ENCODE measurements at regions not wholly inside any gene's neighbourhood (a gene's known extent, or its start where the extent isn't known, plus 50 kb on each side); places are given as distances from the start of the nearest gene placed in this dataset.

DNA sequence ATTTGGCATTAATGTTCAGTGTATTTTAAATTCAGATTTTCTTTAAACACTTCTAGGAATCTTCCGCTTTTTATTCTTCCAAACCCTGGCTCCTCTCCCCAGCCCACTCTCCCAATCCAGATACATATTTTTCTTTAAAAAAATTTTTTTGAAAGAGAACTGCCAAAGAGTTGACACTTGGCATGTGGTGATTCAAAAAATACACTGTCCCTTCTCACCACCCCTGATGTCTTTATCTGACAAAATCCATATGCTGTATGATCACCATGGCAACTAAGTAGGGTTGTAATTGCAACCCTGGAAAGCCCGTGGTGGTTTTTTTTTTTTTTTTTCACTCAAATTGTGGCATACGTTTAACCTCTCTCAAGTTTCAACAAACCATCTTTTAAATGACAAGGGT is 355.8 kb upstream of the SASH1 start:
- Histone ChIP-seq H4K5ac (ENCODE audit: insufficient read length, low read depth, low read length) (no peak overlapping the region), H4K20me1 (replicated peaks in 1 of 2; ENCODE audit: control insufficient read depth in 1 of 2, insufficient read depth in 2 of 2, low read length in 2 of 2) (no peaks in the 10 kb centered on the region), H3K14ac (ENCODE audit: insufficient read length) (no peak overlapping the region), H3K23me2 (ENCODE audit: low read depth, low read length) (no peaks in the 10 kb centered on the region), H3K23ac (ENCODE audit: insufficient read length) (no peak overlapping the region), H2AFZ (ENCODE audit: low read length) (no peak overlapping the region), H2BK5ac (ENCODE audit: low read depth, low read length) (no peak overlapping the region), H3K79me2 (ENCODE audit: control insufficient read depth in 1 of 2, insufficient read depth in 2 of 2, low read length in 2 of 2) (no peaks in the 10 kb centered on the region), H3K79me1 (ENCODE audit: low read depth, low read length) (no peaks in the 10 kb centered on the region), H3K27me3 (replicated peaks in 1 of 4; ENCODE audit: control insufficient read depth in 3 of 4, extremely low read depth in 1 of 4, insufficient read depth in 3 of 4, low read length in 3 of 4) (no peaks in the 10 kb centered on the region), H3K4me3 (ENCODE audit: extremely low read depth in 1 of 4, insufficient read depth in 2 of 4, low read depth in 3 of 4, low read length in 4 of 4) (no peak overlapping the region), H2BK120ac (replicated peaks; ENCODE audit: low read depth, low read length) (no peak overlapping the region), H3K4ac (replicated peaks; ENCODE audit: insufficient read length, low read depth, low read length) (no peak overlapping the region), H3K27ac (ENCODE audit: low read depth, low read length) (no peak overlapping the region), H3K56ac (replicated peaks; ENCODE audit: insufficient read length, low read depth, low read length) (no peak overlapping the region), H4K91ac (replicated peaks; ENCODE audit: insufficient read length, low read length) (no peak overlapping the region), H3K9me3 (ENCODE audit: insufficient read depth in 2 of 2, low read depth in 1 of 2, low read length in 1 of 2) (no peaks in the 10 kb centered on the region), H4K8ac (ENCODE audit: extremely low read depth, insufficient read depth, low read length) (no peak overlapping the region), H3K9ac (replicated peaks in 1 of 4; ENCODE audit: extremely low read depth in 1 of 4, low read depth in 3 of 4, low read length in 3 of 4) (no peak overlapping the region), H2AK5ac (ENCODE audit: low read depth, low read length) (no peak overlapping the region), H2BK15ac (ENCODE audit: low read length) (no peak overlapping the region), H3K18ac (ENCODE audit: extremely low read depth, low read length) (no peak overlapping the region), H2BK12ac (ENCODE audit: low read depth, low read length) (no peak overlapping the region), H3K36me3 (ENCODE audit: control insufficient read depth in 2 of 4, insufficient read depth in 4 of 4, low read length in 3 of 4) (no peaks in the 10 kb centered on the region), H3K4me2 (ENCODE audit: insufficient read depth in 1 of 2, low read depth in 2 of 2, low read length in 2 of 2) (no peak overlapping the region), H3K4me1 (replicated peaks in 1 of 4; ENCODE audit: control insufficient read depth in 3 of 4, insufficient read depth in 4 of 4, low read length in 3 of 4) (no peaks in the 10 kb centered on the region), H2BK20ac (ENCODE audit: low read length) (no peak overlapping the region)
- WGBS, 2 experiments (ENCODE audit: extremely low coverage in 1 of 2, insufficient coverage in 1 of 2, insufficient read length in 1 of 2, insufficient replicate concordance in 2 of 2, low coverage in 1 of 2, low lambda C conversion rate in 2 of 2, missing lambda C conversion rate in 1 of 2): 87% methylated on average over 2 of the region's 3 CpGs; no CpG with 5 or more reads in 1 of the 2 experiments
- FAIRE-seq (no peak), DNase-seq (ENCODE audit: low read depth in 1 of 2, low spot score in 2 of 2) (no peak)
- ChIA-PET CTCF (ENCODE audit: partially characterized antibody) (no interaction called here), POLR2A (ENCODE audit: partially characterized antibody) (no interaction called here)
- no peak for TF ChIP-seq KDM5A (IDR thresholded peaks at IDR 0.05; ENCODE audit: low read length)
- TF ChIP-seq EP300 (IDR thresholded peaks at IDR 0.05; ENCODE audit: borderline replicate concordance in 1 of 2, low read depth in 2 of 2, low read length in 2 of 2): no peak
- TF ChIP-seq NANOG (IDR thresholded peaks at IDR 0.05; ENCODE audit: insufficient read depth, low read depth, low read length, poor library complexity, severe bottlenecking): no peak
- no peak for TF ChIP-seq CHD1 (IDR thresholded peaks at IDR 0.05; ENCODE audit: low read depth, low read length)
- TF ChIP-seq TEAD4 (IDR thresholded peaks at IDR 0.05; ENCODE audit: low read depth, low read length): no peak
- TF ChIP-seq E2F6 (IDR thresholded peaks at IDR 0.05): no peak
- TF ChIP-seq SP1 (IDR thresholded peaks at IDR 0.05; ENCODE audit: low read depth, low read length): no peak
- TF ChIP-seq NRF1 (IDR thresholded peaks at IDR 0.05; ENCODE audit: low read depth, low read length): no peak
- TF ChIP-seq TAF7 (optimal IDR thresholded peaks at IDR 0.05; ENCODE audit: borderline replicate concordance, low read depth, low read length): no peak
- no peak for TF ChIP-seq BCL11A (IDR thresholded peaks at IDR 0.05; ENCODE audit: low read depth in 2 of 2, low read length in 2 of 2)
- no peak for TF ChIP-seq YY1 (IDR thresholded peaks at IDR 0.05; ENCODE audit: low read depth, low read length)
- no peak for TF ChIP-seq SAP30 (IDR thresholded peaks at IDR 0.05; ENCODE audit: insufficient read depth, insufficient replicate concordance, low read length)
- TF ChIP-seq SP4 (IDR thresholded peaks at IDR 0.05; ENCODE audit: low read length): no peak
- TF ChIP-seq ZNF274 (IDR thresholded peaks at IDR 0.05; ENCODE audit: borderline replicate concordance, extremely low read depth, low read length): no peak
- TF ChIP-seq RNF2 (IDR thresholded peaks at IDR 0.05; ENCODE audit: borderline replicate concordance, low read depth, low read length, missing control alignments, poor library complexity, severe bottlenecking): no peak

Data from H1 (cell line).